Ishikawa (cell line): ENCODE measurements at regions not wholly inside any gene's neighbourhood (a gene's known extent, or its start where the extent isn't known, plus 50 kb on each side); places are given as distances from the start of the nearest gene placed in this dataset.

ENCODE experiments used
- CEBPB ChIP-seq: IDR thresholded peaks from 2 replicates; pipeline ENCODE4 v1.6.1; 2012
- CREB1 ChIP-seq: IDR thresholded peaks from 2 replicates; pipeline ENCODE4 v1.6.1; 2012; ENCODE audit warnings: low read depth
- EGR1 ChIP-seq: IDR thresholded peaks from 2 replicates; pipeline ENCODE4 v1.6.1; 2012
- EP300 ChIP-seq: IDR thresholded peaks from 2 replicates; pipeline ENCODE4 v1.6.1; 2012; ENCODE audit warnings: borderline replicate concordance
- FOXM1 ChIP-seq: IDR thresholded peaks from 2 replicates; pipeline ENCODE4 v1.6.1; 2012; ENCODE audit warnings: low read depth, borderline replicate concordance
- NFIC ChIP-seq: IDR thresholded peaks from 2 replicates; pipeline ENCODE4 v1.6.1; 2012
- RAD21 ChIP-seq: IDR thresholded peaks from 2 replicates; pipeline ENCODE4 v1.6.1; 2012; ENCODE audit warnings: low read depth
- TAF1 ChIP-seq: IDR thresholded peaks from 2 replicates; pipeline ENCODE4 v1.6.1; 2012; ENCODE audit warnings: low read depth, mild to moderate bottlenecking
- TCF12 ChIP-seq: IDR thresholded peaks from 2 replicates; pipeline ENCODE4 v1.6.1; 2012; ENCODE audit warnings: low read depth
- TEAD4 ChIP-seq: IDR thresholded peaks from 2 replicates; pipeline ENCODE4 v1.6.1; 2012
- YY1 ChIP-seq: IDR thresholded peaks from 2 replicates; pipeline ENCODE4 v1.6.1; 2012; ENCODE audit warnings: low read depth
- ZBTB7A ChIP-seq: IDR thresholded peaks from 2 replicates; pipeline ENCODE4 v1.6.1; 2012; ENCODE audit warnings: low read depth
- TF ChIP-seq, protein P1 (sequence below): IDR thresholded peaks from 2 replicates; pipeline ENCODE4 v1.6.1; 2012
- TF ChIP-seq, protein P2 (sequence below): IDR thresholded peaks from 2 replicates; pipeline ENCODE4 v1.6.1; 2012
- TF ChIP-seq, protein P3 (sequence below): IDR thresholded peaks from 2 replicates; pipeline ENCODE4 v1.6.1; 2012; ENCODE audit warnings: low read depth, mild to moderate bottlenecking

DNA sequence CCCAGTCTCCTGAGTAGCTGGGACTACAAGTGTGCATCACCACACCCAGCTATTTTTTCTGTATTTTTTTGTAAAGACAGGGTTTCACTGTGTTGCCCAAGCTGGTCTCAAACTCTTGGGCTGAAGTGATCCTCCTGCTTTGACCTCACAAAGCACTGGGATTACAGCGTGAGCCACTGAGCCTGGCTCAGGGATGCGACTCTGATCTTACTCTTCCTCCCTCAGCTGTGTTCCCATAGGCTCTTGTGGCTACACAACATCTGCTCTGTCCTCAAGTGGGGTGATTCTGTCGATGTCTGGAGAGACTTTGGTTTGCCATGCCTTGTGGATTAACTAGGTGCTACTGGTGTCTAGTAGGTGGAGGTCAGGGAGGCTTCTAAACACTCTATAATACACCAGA is 127.0 kb upstream of the SERPIND1 start:
- TF ChIP-seq FOXM1: no peak
- TF ChIP-seq, protein P1, sequence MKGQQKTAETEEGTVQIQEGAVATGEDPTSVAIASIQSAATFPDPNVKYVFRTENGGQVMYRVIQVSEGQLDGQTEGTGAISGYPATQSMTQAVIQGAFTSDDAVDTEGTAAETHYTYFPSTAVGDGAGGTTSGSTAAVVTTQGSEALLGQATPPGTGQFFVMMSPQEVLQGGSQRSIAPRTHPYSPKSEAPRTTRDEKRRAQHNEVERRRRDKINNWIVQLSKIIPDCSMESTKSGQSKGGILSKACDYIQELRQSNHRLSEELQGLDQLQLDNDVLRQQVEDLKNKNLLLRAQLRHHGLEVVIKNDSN: no peak
- no peak for TF ChIP-seq CEBPB
- TF ChIP-seq TEAD4: no peak
- TF ChIP-seq, protein P2, sequence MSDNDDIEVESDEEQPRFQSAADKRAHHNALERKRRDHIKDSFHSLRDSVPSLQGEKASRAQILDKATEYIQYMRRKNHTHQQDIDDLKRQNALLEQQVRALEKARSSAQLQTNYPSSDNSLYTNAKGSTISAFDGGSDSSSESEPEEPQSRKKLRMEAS: no peak
- no peak for TF ChIP-seq EGR1
- no peak for TF ChIP-seq RAD21
- TF ChIP-seq YY1: no peak
- TF ChIP-seq, protein P3, sequence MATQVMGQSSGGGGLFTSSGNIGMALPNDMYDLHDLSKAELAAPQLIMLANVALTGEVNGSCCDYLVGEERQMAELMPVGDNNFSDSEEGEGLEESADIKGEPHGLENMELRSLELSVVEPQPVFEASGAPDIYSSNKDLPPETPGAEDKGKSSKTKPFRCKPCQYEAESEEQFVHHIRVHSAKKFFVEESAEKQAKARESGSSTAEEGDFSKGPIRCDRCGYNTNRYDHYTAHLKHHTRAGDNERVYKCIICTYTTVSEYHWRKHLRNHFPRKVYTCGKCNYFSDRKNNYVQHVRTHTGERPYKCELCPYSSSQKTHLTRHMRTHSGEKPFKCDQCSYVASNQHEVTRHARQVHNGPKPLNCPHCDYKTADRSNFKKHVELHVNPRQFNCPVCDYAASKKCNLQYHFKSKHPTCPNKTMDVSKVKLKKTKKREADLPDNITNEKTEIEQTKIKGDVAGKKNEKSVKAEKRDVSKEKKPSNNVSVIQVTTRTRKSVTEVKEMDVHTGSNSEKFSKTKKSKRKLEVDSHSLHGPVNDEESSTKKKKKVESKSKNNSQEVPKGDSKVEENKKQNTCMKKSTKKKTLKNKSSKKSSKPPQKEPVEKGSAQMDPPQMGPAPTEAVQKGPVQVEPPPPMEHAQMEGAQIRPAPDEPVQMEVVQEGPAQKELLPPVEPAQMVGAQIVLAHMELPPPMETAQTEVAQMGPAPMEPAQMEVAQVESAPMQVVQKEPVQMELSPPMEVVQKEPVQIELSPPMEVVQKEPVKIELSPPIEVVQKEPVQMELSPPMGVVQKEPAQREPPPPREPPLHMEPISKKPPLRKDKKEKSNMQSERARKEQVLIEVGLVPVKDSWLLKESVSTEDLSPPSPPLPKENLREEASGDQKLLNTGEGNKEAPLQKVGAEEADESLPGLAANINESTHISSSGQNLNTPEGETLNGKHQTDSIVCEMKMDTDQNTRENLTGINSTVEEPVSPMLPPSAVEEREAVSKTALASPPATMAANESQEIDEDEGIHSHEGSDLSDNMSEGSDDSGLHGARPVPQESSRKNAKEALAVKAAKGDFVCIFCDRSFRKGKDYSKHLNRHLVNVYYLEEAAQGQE: no peak
- TF ChIP-seq CREB1: no peak
- TF ChIP-seq NFIC: no peak
- no peak for TF ChIP-seq TAF1
- TF ChIP-seq EP300: no peak
- TF ChIP-seq TCF12: no peak
- TF ChIP-seq ZBTB7A: no peak

DNA sequence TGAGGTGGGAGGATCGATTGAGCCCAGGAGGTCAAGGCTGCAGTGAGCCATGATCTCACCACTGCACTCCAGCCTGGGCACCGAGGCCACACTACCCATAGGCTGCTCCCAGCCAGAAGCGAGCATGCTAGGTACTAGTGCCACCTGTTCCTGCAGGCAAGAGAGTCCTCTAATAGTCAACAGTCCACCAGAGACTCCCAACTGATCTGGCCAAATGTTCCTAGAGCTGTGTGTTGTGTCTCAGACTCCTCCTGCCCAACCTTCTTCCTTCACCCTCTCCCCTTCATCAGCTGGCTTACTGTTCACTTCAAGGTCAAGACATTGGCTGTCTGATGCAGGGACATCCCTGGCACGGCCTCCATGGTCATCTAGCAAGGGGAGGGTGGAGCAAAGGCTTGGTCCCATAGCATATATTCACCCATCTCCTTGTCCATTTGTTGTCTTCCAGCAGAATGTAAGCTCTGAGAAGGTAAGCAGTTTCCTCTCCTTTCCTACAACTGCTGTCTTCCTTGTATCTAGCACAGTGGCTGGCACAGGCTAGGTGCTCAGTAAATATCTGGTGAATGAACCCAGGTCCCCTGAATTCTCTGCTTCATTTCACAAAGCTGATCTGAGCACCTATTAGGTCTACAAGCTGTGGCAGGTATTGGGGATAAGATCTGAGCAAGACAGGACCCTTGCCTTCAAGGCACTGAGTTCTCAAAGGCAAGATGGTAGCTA is 126.2 kb upstream of the SERPIND1 start:
- TF ChIP-seq ZBTB7A (no peak), YY1 (no peak), TEAD4 (no peak), NFIC (no peak), EP300 (no peak), CREB1 (no peak), RAD21 (no peak), FOXM1 (no peak), EGR1 (no peak)
- TF ChIP-seq, protein P1: no peak
- TF ChIP-seq, protein P2: no peak

DNA sequence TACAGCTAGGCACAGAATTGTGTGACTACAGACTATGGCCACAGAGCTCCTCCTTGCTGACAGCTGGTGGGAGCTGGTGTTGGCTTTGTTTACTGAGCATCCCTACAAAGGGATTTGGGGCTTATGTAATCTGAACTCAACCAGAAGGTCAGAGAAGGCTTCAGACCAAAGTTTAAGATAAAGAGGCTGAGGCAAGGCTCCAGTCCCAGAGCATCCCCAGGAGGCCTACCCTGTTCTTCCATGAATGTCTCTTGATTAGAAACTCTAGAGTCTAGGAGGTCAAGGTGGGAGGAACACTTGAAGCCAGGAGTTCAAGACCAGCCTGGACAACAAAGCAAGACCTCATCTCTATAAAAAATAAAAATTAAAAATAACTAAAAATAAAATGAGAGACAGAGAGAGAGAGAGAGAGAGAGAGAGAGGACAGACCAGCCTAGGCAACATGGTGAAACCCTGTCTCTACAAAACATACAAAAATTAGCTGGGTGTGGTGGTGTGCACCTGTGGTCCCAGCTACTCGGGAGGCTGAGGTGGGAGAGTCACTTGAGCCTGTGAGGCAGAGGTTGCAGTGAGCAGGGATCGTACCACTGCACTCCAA is 125.5 kb upstream of the SERPIND1 start:
- TF ChIP-seq TCF12: no peak
- no peak for TF ChIP-seq TAF1
- TF ChIP-seq EP300: no peak
- TF ChIP-seq ZBTB7A: no peak
- no peak for TF ChIP-seq FOXM1
- no peak for TF ChIP-seq TEAD4
- TF ChIP-seq EGR1: no peak
- TF ChIP-seq CREB1: no peak
- no peak for TF ChIP-seq CEBPB
- no peak for TF ChIP-seq RAD21
- TF ChIP-seq YY1: no peak
- TF ChIP-seq, protein P3: no peak
- TF ChIP-seq, protein P1: no peak
- TF ChIP-seq, protein P2: no peak
- no peak for TF ChIP-seq NFIC

GRCh38 chr22:20650294-20651207 is 123.4 kb upstream of the SERPIND1 start:
- TF ChIP-seq, protein P1: no peak
- TF ChIP-seq EGR1: no peak
- no peak for TF ChIP-seq EP300
- no peak for TF ChIP-seq TAF1
- TF ChIP-seq TEAD4: no peak
- TF ChIP-seq, protein P2: no peak
- no peak for TF ChIP-seq ZBTB7A
- TF ChIP-seq TCF12: no peak
- TF ChIP-seq, protein P3: no peak
- TF ChIP-seq NFIC: no peak
- TF ChIP-seq CREB1: no peak
- no peak for TF ChIP-seq CEBPB
- TF ChIP-seq YY1: no peak
- no peak for TF ChIP-seq RAD21
- no peak for TF ChIP-seq FOXM1
